GM18498 (cell line): ENCODE measurements at regions not wholly inside any gene's neighbourhood (a gene's known extent, or its start where the extent isn't known, plus 50 kb on each side); places are given as distances from the start of the nearest gene placed in this dataset.

ENCODE experiments used
- ATAC-seq: cut with Tn5 transposase; IDR thresholded peaks from one replicate; pipeline ENCODE4 v1.9.1; 2021; ENCODE audit warnings: mild to moderate bottlenecking, moderate library complexity; ENCODE audit not compliant: unreplicated experiment

- no peak for ATAC-seq
These were observed 73.0 kb upstream of the HMGN3 start for GRCh38 chr6:79307321-79308036.

DNA sequence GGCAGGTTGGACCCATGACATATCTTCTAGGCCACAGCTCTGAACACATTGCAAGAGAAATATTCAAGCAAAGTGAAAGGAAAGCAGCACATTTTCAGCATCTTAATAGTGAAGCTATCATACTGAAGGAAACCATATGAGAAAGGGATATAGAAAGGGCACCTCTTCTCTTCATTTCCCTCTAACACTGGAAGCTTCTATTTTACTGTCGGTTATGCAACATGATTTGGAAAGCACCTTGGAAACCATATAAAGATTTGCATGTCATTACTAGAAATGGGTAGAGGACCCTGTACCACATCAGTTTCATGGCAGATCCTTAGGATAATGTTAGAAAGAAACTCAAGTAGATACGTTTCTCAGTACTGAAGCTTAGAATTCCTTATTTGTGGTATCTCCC, 70.5 kb upstream of the HMGN3 start:
- no peak for ATAC-seq

DNA sequence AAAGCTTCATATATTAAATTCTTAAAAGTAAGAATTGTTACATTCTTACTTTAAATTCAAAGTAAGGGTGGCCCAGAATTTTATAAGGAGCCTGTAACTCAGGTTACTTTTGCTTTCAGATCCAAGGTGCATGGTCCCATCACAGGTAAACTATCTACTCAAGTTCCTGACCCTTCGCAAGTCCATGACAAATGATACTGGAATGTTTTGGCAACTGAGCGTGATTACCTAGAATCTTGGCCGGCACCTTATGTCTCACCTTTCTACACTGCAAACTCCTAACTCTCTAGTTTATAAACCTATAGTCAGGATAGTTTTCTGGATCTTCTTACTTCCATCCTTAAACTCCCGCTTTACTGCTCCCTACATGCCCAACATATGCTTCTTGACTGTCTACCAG, 67.9 kb upstream of the HMGN3 start:
- ATAC-seq, result no peak

DNA sequence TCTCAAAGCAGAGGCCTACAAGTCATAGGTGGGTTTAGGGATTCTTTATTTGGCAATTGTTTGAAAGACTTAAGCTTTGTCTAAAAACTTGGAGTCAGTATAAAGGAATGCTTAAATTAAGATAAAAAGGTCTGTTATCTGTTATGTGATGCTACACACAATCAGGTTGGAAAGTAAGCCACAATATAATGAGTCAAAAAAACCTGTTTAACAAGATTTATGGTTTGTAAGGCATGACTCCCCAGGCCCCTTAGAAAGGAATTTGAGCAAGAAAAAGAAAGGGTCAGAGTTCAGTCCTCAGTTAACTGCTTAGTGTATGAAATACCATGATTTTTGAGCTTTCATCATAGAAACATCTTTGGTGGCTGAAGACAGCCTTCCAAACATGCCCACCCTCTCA, 66.8 kb upstream of the HMGN3 start:
- ATAC-seq, result no peak

GRCh38 chr6:79296211-79296610, 61.7 kb upstream of the HMGN3 start:
- ATAC-seq, result no peak
